Peyer's patch (tissue), 4 donors: ENCODE measurements at regions not wholly inside any gene's neighbourhood (a gene's known extent, or its start where the extent isn't known, plus 50 kb on each side); places are given as distances from the start of the nearest gene placed in this dataset.

Experiments
- DNase-seq, 3 donors: peaks; one replicate each; pipeline ENCODE4 v3.0.0-alpha.2; 2017 to 2019
- H3K27ac ChIP-seq, 4 donors: fragments of 200-600 bp; sonication (generic); one replicate each; pipeline ENCODE4 v1.5.1; 2016 to 2019
- H3K27me3 ChIP-seq, 2 donors: fragments of 200-600 bp; sonication (generic); one replicate each; pipeline ENCODE4 v1.5.1; 2019
- H3K36me3 ChIP-seq, 3 donors: fragments of 200-600 bp; sonication (generic); one replicate each; pipeline ENCODE4 v1.5.1; 2016 to 2019
- H3K4me1 ChIP-seq, 4 donors: fragments of 200-600 bp; sonication (generic); one replicate each; pipeline ENCODE4 v1.5.1; 2016 to 2019
- H3K4me3 ChIP-seq, 4 donors: fragments of 200-600 bp; sonication (generic); 1 replicate in 3 of 4; 2 replicates in 1 of 4; pipeline ENCODE4 v1.5.1; 2016 to 2019; ENCODE audit warnings: mild to moderate bottlenecking in 1 of 4
- H3K9me3 ChIP-seq, 4 donors: fragments of 200-600 bp; sonication (generic); one replicate each; pipeline ENCODE4 v1.5.1; 2016 to 2019; ENCODE audit warnings: mild to moderate bottlenecking in 1 of 4
- POLR2A ChIP-seq, 2 donors: fragments of 450-650 bp; IDR thresholded peaks; one replicate each; pipeline ENCODE4 v1.5.1; 2017; ENCODE audit warnings: antibody characterized with exemption in 2 of 2, mild to moderate bottlenecking in 2 of 2, moderate library complexity in 2 of 2
- TF ChIP-seq, protein P1 (sequence below), 6 experiments: fragments of 450-650 bp in 4 of 6; fragments of 200-600 bp in 2 of 6; sonication (generic) in 1 of 6; IDR thresholded peaks; one replicate each; pipeline ENCODE4 v1.5.1; 2017 to 2019; ENCODE audit warnings: antibody characterized with exemption in 6 of 6, mild to moderate bottlenecking in 3 of 6, moderate library complexity in 1 of 6

DNA sequence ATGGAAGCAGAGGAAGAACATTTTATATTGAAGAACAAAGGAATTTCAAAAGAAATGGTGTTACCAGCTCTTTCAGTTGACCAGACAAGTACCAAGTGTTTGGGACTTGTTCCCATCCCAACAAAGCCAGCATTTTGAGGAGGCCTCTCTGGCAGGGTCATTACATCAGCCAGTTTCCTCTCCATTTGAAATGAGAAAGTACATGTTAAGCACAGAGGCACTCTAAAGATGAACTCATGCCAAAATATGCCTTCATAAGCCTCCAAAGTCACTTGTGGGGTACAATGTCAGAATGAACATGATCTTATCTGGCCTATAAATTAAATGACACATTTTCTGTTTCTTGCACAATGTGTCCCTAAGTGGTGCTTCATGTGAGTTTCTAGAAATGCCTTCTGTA lies 223.9 kb downstream of the PRL start:
- no peak for DNase-seq
- H3K27ac ChIP-seq, result no peak overlapping the region

DNA sequence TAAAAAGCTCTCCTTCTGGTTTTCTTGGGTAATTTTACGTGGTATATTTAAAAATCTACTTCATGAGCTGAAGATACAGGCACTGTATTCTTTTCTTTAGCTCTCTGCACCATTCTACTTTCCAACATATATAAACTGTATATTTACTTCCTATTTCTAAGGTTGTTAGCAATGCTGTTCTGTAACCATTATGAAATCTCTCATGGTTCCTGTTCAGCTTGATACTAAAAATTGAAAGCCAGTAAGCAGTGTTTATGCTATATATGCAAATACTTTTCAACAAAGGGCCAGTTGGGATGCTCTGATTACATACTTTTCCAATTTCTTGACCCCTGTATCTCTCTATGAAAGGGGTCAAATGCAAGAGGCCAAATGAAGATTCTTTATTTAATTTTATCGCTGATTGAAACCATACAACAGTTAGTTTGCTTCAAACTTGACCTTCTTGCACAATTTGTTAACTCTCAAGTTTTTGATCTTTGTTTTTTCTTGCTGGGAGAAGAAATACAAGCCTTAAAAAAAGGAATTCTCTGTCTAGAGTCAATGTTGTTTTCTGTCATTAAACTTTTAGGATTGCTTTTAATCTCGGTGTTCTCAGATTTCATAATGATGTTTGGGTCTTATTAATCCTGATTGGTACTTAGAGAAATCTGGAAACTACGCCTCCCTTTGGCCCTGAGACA lies 223.2 kb downstream of the PRL start:
- no peak for DNase-seq
- Histone ChIP-seq H3K4me3 (no peak overlapping the region), H3K36me3 (no peaks in the 10 kb centered on the region), H3K27ac (no peak overlapping the region), H3K4me1 (no peaks in the 10 kb centered on the region), H3K27me3 (no peaks in the 10 kb centered on the region), H3K9me3 (no peaks in the 10 kb centered on the region)
- TF ChIP-seq, protein P1, sequence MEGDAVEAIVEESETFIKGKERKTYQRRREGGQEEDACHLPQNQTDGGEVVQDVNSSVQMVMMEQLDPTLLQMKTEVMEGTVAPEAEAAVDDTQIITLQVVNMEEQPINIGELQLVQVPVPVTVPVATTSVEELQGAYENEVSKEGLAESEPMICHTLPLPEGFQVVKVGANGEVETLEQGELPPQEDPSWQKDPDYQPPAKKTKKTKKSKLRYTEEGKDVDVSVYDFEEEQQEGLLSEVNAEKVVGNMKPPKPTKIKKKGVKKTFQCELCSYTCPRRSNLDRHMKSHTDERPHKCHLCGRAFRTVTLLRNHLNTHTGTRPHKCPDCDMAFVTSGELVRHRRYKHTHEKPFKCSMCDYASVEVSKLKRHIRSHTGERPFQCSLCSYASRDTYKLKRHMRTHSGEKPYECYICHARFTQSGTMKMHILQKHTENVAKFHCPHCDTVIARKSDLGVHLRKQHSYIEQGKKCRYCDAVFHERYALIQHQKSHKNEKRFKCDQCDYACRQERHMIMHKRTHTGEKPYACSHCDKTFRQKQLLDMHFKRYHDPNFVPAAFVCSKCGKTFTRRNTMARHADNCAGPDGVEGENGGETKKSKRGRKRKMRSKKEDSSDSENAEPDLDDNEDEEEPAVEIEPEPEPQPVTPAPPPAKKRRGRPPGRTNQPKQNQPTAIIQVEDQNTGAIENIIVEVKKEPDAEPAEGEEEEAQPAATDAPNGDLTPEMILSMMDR (IDR thresholded peaks at IDR 0.05), result no peak
- TF ChIP-seq POLR2A (IDR thresholded peaks at IDR 0.05), result no peak

More for the DNA sequence above, 223.9 kb downstream of the PRL start:
- Histone ChIP-seq H3K4me3 (no peak overlapping the region), H3K4me1 (no peaks in the 10 kb centered on the region), H3K36me3 (no peaks in the 10 kb centered on the region), H3K27me3 (no peaks in the 10 kb centered on the region), H3K9me3 (no peaks in the 10 kb centered on the region)
- TF ChIP-seq, protein P1 (IDR thresholded peaks at IDR 0.05), result no peak
- TF ChIP-seq POLR2A (IDR thresholded peaks at IDR 0.05), result no peak

DNA sequence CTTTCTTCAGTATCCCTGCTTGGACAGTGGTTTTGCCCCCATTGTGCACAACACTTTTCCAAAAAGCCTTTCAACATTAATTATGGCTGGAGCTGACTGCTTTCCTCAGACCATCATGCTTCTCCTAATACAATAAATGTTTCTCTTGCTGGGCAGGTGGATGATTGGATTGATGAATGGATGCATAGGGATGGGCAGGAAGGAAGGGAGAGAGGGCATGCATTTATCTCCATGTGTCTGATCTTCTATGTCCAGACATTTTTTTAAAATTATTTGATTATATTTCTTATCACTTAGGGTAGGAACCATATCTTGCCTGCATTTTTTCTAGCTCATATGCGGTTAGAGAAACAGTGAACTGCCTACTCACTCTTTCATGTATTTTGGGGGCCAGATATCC lies 218.5 kb downstream of the PRL start:
- TF ChIP-seq POLR2A (IDR thresholded peaks at IDR 0.05), result no peak
- TF ChIP-seq, protein P1 (IDR thresholded peaks at IDR 0.05), result no peak
- DNase-seq, result no peak
- no peaks in the 10 kb centered on the region for H3K36me3 ChIP-seq
- no peaks in the 10 kb centered on the region for H3K27me3 ChIP-seq
- no peaks in the 10 kb centered on the region for H3K4me1 ChIP-seq
- H3K27ac ChIP-seq, result no peak overlapping the region
- H3K4me3 ChIP-seq, result no peak overlapping the region
- H3K9me3 ChIP-seq, result no peaks in the 10 kb centered on the region

DNA sequence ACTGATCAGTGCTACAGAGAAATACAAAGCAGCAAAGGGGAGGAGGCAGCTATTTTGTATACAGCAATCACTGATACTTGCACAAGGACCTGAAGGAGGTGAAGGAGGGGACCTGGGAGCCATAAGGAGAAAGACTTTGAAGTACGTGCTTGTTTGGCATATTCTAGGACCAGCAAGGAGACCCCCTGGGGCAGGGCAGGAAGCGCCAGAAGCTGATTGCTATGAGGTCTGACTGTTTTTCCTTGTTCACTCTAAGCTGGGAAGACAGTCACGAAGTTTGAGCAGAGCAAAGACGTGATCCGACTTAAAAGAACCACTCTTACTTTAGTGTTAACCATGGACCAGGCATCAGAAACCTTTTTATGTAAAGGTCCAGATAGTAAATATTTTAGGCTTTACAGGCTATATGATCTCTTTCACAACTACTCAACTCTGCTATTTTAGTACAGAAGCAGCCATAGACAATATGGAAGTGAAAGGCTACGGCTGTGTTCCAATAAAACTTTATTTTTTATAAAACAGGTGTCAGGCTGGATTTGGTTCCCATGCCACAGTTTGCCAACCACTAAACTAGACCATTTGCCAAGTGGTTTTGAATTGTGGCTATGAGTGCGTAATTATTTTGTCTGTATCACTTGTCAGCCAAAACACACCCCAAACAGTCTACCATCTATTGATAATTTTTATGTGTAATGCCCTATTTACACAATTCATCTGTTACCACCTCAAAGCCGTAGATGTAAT lies 217.9 kb downstream of the PRL start:
- Histone ChIP-seq H3K4me1 (no peaks in the 10 kb centered on the region), H3K9me3 (no peaks in the 10 kb centered on the region), H3K27me3 (no peaks in the 10 kb centered on the region), H3K4me3 (no peak overlapping the region), H3K27ac (no peak overlapping the region), H3K36me3 (no peaks in the 10 kb centered on the region)
- TF ChIP-seq, protein P1 (IDR thresholded peaks at IDR 0.05), result no peak
- DNase-seq, result no peak

DNA sequence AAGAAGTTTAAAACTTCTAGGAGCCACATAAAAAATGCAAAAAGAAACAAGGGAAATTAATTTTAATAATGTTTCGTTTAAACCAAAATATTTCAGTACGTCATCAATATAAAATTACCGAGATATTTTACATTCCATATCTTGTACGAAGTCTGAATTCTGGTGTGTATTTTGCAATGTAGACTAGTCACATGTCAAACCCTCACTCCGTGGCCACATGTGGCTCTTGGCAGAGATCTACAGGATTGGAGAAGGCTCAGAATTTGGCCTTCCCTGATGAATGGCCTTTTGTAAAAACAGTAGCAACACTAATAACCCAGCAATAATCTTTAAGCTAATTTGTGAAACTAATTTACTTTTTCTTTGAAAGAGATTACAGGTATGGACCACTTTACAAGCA lies 217.1 kb downstream of the PRL start:
- H3K27ac ChIP-seq, result no peak overlapping the region
- H3K4me3 ChIP-seq, result no peak overlapping the region
- no peaks in the 10 kb centered on the region for H3K36me3 ChIP-seq
- DNase-seq, result no peak
- H3K4me1 ChIP-seq, result no peaks in the 10 kb centered on the region
- no peak for TF ChIP-seq POLR2A (IDR thresholded peaks at IDR 0.05)
- TF ChIP-seq, protein P1 (IDR thresholded peaks at IDR 0.05), result no peak
- no peaks in the 10 kb centered on the region for H3K9me3 ChIP-seq
- H3K27me3 ChIP-seq, result no peaks in the 10 kb centered on the region
